Loucy (cell line): ENCODE measurements at regions not wholly inside any gene's neighbourhood (a gene's known extent, or its start where the extent isn't known, plus 50 kb on each side); places are given as distances from the start of the nearest gene placed in this dataset.

Experiments used
- EZH2phosphoT487 ChIP-seq: fragments of 200-600 bp; IDR thresholded peaks from 2 replicates; pipeline ENCODE4 v1.6.1; 2018; ENCODE audit warnings: antibody characterized with exemption, mild to moderate bottlenecking, moderate library complexity, borderline replicate concordance
- TF ChIP-seq, protein P1 (sequence below): fragments of 200-600 bp; sonication (generic); conservative IDR thresholded peaks from 2 replicates; pipeline ENCODE4 v1.5.1; 2014; ENCODE audit warnings: mild to moderate bottlenecking, antibody characterized with exemption, low read length

DNA sequence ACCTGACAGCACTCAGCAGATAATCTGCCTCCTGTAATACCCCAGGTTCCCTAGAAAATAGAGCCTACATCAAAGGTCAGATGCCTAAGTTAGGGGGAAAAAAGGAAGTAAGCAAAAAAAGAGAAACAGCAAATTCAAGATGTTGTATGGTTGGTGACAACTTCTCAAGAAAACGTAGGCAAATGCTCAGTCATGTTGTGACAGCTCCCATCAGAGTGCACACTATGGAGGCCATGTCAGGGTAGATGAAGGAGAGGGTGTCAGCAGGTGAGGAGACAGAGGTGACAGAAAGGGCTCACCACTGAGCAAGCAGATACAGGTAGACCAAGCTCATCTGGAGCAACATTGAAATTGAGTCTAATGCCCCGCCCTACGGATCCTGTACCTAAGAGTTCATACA lies 356.8 kb upstream of the BRINP1 start:
- TF ChIP-seq, protein P1, sequence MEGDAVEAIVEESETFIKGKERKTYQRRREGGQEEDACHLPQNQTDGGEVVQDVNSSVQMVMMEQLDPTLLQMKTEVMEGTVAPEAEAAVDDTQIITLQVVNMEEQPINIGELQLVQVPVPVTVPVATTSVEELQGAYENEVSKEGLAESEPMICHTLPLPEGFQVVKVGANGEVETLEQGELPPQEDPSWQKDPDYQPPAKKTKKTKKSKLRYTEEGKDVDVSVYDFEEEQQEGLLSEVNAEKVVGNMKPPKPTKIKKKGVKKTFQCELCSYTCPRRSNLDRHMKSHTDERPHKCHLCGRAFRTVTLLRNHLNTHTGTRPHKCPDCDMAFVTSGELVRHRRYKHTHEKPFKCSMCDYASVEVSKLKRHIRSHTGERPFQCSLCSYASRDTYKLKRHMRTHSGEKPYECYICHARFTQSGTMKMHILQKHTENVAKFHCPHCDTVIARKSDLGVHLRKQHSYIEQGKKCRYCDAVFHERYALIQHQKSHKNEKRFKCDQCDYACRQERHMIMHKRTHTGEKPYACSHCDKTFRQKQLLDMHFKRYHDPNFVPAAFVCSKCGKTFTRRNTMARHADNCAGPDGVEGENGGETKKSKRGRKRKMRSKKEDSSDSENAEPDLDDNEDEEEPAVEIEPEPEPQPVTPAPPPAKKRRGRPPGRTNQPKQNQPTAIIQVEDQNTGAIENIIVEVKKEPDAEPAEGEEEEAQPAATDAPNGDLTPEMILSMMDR: no peak
- no peak for TF ChIP-seq EZH2phosphoT487
